GM04503 (cell line): ENCODE measurements at regions not wholly inside any gene's neighbourhood (a gene's known extent, or its start where the extent isn't known, plus 50 kb on each side); places are given as distances from the start of the nearest gene placed in this dataset.

Experiments
- DNase-seq: peaks from one replicate; pipeline ENCODE4 v3.0.0-alpha.2; 2012; ENCODE audit warnings: low read depth

DNA sequence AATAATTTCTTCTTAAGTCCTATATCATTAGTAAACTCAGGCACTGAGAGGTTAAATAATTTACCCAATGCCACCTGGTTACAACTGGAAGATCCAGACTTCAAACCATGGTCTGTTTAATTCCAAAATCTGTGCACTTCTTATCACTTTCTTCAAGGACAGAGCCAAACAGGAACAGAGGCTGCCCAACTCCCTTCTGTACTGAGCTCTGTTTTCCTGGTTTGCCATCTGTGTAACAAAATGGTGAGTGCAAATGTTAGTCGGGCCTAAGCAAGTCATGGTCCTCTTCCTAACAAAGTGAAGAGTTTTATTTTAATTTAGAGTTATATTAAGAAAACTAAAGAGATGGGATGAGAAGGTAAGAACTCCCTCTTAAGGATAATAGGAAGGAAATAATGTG lies 80.6 kb upstream of the CCL2 start:
- DNase-seq: no peak

DNA sequence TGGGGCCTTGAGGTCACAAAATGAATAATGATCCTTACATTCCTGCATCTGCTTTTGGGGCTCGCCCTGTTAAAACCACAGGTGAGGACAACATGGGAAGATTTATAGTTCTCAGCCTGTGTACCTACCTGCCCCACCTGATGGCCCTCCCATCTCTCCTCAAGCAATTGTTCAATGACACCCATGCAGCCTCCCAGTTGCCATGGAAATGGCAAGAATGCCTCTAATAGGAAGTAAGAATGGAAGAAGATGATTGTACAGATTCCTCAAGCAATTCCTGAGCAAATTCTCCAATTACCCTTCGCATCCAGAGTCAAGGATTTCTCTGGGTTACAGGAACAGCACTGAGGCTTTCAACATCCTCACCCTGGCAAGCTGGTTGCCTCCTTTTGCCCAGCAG lies 78.6 kb upstream of the CCL2 start:
- DNase-seq: no peak

- peak; percentile 55 for DNase-seq
Observed at GRCh38 chr17:34177642-34178041, 77.4 kb upstream of the CCL2 start.

DNA sequence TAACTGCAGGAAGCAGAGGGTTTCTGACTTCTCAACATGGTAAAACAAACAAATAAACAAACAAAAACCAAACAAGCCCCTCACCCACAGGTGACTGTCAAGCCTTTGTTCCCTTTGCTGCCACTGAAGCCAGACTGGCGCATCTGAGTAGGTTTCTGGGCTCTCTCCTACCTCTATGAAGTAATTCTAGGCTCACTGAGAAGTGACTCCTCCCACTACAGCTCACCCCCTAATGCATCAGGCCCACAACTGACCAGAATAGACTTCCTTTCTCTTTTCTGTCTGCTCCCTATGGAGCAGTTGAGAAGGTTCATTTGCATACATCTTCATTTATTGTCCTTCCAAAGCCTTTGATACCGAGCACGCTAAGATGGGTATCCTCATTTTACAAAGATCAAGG lies 77.0 kb upstream of the CCL2 start:
- DNase-seq: no peak

DNA sequence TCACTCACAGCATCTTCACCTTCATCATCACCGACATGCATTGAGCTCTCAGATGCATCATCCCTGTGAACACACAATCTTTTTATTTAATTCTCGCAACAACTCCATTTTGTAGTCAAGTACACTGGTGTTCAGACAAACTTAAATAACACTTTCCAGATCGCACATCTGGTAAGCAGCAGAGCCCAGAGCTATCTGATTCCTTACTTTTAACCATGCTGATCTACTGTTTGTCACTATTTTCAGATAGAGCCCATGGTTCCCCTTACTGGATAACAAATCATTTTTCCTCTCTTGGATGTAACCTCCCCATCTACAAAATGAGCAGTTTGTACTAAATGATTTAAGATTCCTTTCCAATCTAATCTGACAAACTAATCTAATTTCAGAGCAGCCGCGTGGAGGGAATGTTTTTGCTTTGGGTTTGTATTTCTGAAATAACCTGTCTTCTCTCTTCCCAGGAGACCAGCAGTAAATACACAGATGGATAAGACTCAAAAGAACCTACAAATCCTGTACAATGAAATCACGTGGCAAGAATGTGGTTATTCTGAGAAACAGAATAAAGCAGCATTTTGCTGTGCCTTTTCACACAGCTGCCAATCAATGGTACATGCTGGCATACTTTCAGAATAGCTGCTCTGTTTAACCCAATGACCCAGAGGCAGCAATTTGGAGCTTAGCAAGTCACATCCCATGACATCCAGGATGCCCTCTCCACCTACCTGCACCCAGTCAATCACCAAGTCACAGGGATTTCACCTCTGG lies 72.9 kb upstream of the CCL2 start:
- no peak for DNase-seq

- no peak for DNase-seq
Observed at GRCh38 chr17:34195987-34196386, 59.1 kb upstream of the CCL2 start.

- no peak for DNase-seq
Observed at GRCh38 chr17:34198519-34198918, 56.6 kb upstream of the CCL2 start.

- DNase-seq: no peak
Observed at GRCh38 chr17:34199454-34199853, 55.6 kb upstream of the CCL2 start.

DNA sequence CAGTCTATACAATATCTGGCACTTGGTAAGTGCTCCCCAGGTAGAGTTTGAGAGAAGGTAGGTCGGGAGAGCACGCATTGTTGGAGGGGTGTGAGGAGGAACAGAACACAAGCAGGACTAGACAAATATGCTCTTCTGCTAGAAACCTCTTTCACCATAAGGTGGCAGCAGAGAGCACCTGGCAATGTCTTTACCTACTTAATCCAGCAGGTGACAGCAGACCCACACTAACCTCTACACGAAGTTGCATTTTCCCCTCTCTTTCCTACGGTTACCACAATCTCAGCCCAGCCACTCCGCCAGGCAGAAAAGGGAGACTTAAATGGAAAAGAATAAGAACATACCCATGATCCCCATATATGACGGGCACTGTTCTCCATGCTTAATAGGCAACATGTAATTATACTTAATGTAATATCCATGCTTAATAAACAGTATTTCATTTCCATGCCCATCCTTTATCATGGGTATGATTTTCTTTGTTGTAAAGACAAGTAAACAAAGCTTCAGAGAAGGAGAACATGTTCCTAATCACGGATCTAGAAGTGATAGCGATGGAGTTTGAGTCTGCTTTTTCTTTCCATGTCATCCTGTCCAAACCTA lies 55.1 kb upstream of the CCL2 start:
- peak; percentile 17 for DNase-seq

- DNase-seq: no peak
Observed at GRCh38 chr17:34201225-34201624, 53.9 kb upstream of the CCL2 start.

DNA sequence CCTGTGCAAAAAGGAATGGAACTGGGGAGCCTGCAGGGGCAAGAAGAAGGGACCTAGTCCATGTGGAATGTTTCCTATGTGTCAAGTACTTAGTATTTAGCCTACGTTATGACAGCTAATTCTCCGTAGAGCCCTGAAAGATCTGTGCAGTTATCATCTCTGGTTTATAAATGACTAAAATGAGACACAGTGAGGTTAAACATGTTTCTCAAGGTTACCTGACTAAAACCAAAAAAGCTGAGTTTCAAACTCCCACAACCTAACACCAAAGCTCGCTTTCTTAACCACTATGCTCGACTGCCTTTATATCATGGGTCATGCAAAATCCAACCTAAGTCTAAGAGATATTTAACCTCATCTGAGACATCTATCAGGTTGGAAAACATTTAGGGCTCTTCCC lies 53.3 kb upstream of the CCL2 start:
- no peak for DNase-seq

GRCh38 chr17:34203018-34203638 lies 52.0 kb upstream of the CCL2 start:
- DNase-seq: no peak

- no peak for DNase-seq
Observed at GRCh38 chr17:34204402-34204801, 50.7 kb upstream of the CCL2 start.
